GM19099 (cell line): ENCODE measurements at regions not wholly inside any gene's neighbourhood (a gene's known extent, or its start where the extent isn't known, plus 50 kb on each side); places are given as distances from the start of the nearest gene placed in this dataset.

Experiments
- POLR2A ChIP-seq: IDR thresholded peaks from 3 replicates; pipeline ENCODE4 v1.6.1; 2011; ENCODE audit warnings: low read depth; ENCODE audit not compliant: insufficient read length; ENCODE audit errors: extremely low read depth

DNA sequence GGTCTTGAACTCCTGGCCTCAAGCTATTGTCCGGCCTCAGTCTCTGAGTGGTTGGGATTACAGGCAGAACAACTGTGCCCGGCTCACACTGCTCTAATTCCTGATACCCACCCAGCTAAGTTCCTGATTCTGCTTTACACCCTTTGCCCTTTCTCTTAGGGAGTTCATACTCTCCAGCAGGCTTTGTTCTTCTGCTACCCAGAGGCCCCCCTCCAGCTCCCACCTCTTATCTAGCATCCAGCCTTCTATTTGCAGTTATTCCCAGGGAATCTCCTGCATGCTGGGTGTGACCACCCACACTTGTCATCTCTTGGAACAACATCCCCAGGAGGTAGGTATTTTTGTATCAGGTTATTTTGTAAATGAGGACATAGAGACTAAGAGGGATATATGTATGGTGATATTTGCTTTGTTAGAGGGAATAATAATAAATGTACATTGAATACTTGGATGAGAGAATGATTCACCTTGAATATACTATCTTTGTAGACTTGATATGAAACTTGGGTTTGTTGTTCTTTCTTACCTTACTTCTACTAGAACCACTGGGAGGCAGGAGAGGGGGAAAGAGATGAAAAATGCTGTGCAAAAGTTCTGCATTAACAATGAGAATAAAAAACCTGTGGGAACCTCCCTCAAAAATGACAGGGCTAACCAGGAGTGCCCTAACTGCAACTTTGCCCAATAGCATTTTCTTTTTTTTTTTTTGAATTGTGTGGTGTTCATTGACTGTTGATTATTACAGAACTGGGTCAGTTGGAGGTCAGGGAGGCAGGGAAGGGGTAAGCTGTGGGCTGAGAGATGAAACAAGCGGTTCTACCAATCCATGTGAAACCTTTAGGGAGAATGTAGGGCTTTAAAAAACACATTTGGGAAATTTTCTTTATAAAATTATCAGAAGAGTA is 157.4 kb downstream of the SPRY1 start:
- no peak for TF ChIP-seq POLR2A

DNA sequence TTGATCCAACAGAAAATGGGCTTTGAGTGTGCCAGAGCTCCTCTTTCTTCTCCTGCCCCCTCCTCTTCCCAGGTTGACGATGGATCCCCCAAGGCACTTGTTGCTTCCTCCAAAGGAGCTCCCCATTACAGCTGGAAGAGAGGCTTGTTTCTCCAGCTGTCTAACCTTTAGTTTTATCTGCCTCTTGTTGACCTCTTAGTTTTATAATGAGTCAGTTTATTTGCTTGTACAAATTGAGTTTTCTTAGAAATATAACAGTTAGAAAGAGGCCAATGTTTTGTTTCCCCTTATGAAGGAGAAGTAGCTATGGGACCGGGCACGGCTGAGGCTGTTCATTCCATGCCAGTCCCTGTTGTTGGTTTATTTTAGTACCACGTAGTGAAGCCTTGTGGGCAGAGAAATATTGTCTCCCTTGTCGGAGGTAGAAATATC is 158.2 kb downstream of the SPRY1 start:
- no peak for TF ChIP-seq POLR2A

DNA sequence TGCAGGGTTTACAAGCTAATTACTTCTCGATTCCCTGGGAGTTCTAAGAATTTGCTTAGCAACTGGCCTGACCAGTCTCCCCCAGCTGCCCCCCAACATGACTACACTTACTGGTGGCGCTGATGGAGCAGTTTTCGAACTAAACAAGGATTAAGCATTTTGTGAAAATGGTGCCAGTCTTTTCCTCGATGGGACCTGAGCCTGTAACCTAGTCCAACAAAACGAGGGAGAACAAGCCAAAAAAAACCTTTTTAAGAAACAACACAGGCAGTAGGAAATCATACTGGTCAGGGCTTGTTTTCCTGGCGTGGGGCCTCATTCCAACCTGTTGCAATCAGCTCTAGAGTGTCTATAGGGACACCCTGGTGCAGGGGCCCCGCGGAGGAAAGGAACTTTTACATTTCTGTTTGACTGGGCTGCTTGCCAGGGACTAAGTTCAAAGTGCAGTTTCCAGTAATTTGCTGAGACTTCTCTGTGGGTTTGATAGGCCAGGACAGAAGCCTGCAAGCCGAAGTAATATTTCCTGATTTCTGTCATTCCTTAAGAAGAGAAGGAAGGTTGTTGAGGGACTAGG is 158.7 kb downstream of the SPRY1 start:
- no peak for TF ChIP-seq POLR2A

DNA sequence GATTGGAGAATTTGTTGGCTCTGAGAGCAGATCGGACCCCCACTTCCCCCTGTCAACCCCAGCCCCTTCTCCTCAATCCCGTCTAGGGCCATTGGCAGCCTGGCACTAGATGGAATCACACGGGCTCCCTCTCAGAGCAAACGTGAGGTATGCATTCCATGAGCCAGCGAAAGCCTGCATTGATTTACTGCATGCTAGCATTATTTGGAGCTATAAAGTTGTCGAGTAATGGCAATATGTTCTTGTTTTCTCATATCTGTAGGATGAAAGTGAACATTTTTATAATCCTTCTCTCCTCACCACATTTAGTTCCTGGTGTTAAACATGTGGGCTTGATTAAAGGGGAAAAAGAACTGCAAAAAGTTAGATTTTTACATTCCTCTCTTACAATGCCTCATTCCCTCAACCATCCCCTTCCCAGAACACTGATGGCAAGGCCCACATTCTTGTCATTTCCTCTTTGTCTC is 159.2 kb downstream of the SPRY1 start:
- TF ChIP-seq POLR2A: no peak

GRCh38 chr4:123556526-123556925 is 159.9 kb downstream of the SPRY1 start:
- TF ChIP-seq POLR2A: no peak

- no peak for TF ChIP-seq POLR2A
Measured at GRCh38 chr4:123557857-123558536, 161.4 kb downstream of the SPRY1 start.

GRCh38 chr4:123558865-123559264 is 162.3 kb downstream of the SPRY1 start:
- no peak for TF ChIP-seq POLR2A

DNA sequence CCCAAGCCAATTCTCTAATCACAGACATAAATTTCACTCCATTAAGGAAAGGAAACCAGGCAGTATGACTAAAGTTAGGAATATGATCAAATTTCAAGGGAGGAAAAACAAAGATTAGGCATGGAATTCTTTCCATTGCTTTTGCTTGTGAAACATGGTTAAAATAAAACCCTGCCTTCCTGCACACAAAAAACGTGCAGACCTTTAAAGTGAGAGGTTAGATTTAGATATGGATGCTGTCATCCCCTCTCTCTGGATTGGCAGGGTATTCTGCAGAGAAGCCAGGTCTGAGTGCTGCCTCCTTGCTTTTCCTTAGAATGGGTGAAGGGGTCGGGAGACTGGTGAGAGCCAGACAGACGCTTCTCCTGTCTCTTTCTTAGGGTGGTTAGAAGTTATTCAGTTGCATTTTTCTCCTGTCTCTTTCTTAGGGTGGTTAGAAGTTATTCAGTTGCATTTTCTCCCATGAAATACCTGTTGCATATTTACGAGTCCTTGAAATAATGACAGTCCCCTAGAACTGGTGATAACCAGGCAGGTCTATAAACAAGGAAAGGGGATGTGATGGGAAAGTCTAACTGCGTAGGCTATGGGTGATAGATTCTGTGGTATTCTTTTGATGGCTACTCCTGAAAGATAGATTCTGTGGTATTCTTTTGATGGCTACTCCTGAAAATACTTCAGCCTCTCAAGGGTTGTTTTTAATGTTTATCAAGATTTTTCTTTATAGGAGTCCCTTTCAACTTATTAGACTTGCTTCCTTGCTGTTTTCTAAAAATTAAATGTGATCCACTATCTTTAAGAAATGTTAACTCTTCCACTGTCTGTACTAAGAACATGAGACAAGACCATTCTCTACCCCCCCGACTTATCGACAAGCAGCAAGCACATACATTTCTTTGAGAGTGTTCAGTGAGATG is 163.6 kb downstream of the SPRY1 start:
- TF ChIP-seq POLR2A: no peak

GRCh38 chr4:123561525-123561924 is 164.9 kb downstream of the SPRY1 start:
- no peak for TF ChIP-seq POLR2A

DNA sequence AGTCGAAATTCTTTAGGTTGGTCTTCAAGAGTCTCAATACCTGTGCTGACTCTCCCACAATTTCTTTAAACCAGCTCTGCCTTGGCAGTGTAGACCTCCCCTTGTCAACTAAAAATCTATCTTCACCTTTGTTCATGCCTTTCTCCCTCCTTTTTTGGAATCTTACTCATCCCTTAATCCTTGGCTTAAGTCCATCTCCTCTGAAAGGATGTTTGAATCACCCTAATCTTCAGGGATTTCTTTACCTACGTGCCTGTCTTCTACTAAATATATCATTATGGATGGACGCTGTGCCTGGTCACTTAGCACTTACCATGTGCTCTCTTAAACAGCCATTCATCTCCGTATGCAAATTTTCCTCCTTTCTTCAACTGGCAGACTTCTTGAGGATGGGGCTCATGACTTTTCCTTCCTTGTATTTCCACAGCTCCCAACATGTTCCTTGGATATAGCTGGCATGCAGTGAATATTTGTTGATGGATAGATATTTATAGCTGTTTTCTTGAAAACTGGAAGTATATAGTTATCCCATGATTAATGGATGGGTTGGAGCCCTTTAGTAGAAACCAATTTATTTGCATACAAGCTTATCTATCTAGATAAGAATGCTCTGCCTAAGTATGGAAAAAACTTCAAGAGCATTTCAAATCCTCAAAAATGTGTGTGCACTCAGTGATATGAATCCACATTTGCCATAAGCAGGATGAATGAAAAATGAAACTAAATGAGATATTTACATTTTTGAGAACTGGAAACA is 166.6 kb downstream of the SPRY1 start:
- TF ChIP-seq POLR2A: no peak

- no peak for TF ChIP-seq POLR2A
Measured at GRCh38 chr4:123564758-123565346, 168.3 kb downstream of the SPRY1 start.

- TF ChIP-seq POLR2A: no peak
Measured at GRCh38 chr4:123568936-123569335, 172.3 kb downstream of the SPRY1 start.

DNA sequence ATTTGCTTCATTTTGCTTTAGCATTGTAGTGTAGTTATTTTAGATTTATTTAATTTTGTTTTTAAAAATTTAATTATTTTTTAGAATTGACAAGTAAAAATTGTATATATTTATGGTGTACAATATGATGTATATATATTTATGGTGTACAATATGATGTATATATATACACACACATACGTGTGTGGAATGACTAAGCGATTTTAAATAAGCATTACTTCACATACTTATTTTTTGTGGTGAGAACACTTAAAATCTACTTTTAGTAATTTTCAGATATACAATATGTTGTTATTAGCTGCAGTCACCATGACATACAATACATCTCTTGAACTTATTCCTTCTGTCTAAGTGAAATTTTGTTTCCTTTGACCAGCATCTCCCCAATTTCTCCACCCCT is 172.9 kb downstream of the SPRY1 start:
- no peak for TF ChIP-seq POLR2A
